Muscle of back (tissue), 3 donors: ENCODE measurements at regions not wholly inside any gene's neighbourhood (a gene's known extent, or its start where the extent isn't known, plus 50 kb on each side); places are given as distances from the start of the nearest gene placed in this dataset.

Experiments used
- DNase-seq, 3 donors: peaks; one replicate each; pipeline versions ENCODE4 v3.0.0 to v3.0.0-alpha.2; 2013

- DNase-seq: peak; percentile 69 to 92 (median 82)
Observed at GRCh38 chr2:219769090-219769910, 141.9 kb downstream of the SLC4A3 start.

- DNase-seq: no peak
Observed at GRCh38 chr2:219772103-219772635, 144.7 kb downstream of the SLC4A3 start.

- DNase-seq: no peak
Observed at GRCh38 chr2:219772697-219773096, 145.3 kb downstream of the SLC4A3 start.

GRCh38 chr2:219775506-219775905, 148.1 kb downstream of the SLC4A3 start:
- DNase-seq: no peak

- DNase-seq: no peak
Observed at GRCh38 chr2:219777388-219777787, 150.0 kb downstream of the SLC4A3 start.

- DNase-seq: no peak
Observed at GRCh38 chr2:219778189-219778588, 150.8 kb downstream of the SLC4A3 start.

GRCh38 chr2:219782737-219783348, 155.4 kb downstream of the SLC4A3 start:
- peak; percentile 75 to 92 (median 81) for DNase-seq

- DNase-seq: peak in 2 of 3 donors; percentile 68 to 73
Observed at GRCh38 chr2:219783359-219783975, 156.0 kb downstream of the SLC4A3 start.

- no peak for DNase-seq
Observed at GRCh38 chr2:219784178-219784577, 156.7 kb downstream of the SLC4A3 start.

GRCh38 chr2:219789476-219789875, 162.0 kb downstream of the SLC4A3 start:
- peak in 1 of 3 donors; percentile 14 for DNase-seq

- DNase-seq: no peak
Observed at GRCh38 chr2:219792446-219792845, 165.0 kb downstream of the SLC4A3 start.

- no peak for DNase-seq
Observed at GRCh38 chr2:219798430-219798829, 171.0 kb downstream of the SLC4A3 start.

- DNase-seq: no peak
Observed at GRCh38 chr2:219803294-219803693, 175.9 kb downstream of the SLC4A3 start.

GRCh38 chr2:219810895-219811294, 183.5 kb downstream of the SLC4A3 start:
- no peak for DNase-seq

- no peak for DNase-seq
Observed at GRCh38 chr2:219812672-219813071, 185.2 kb downstream of the SLC4A3 start.

- DNase-seq: no peak
Observed at GRCh38 chr2:219820767-219821166, 193.3 kb downstream of the SLC4A3 start.

- peak; percentile 34 to 68 (median 47) for DNase-seq
Observed at GRCh38 chr2:219823574-219823973, 196.1 kb downstream of the SLC4A3 start.

GRCh38 chr2:219824996-219825395, 197.6 kb downstream of the SLC4A3 start:
- no peak for DNase-seq

- no peak for DNase-seq
Observed at GRCh38 chr2:219828127-219828526, 200.7 kb downstream of the SLC4A3 start.

GRCh38 chr2:219829667-219830352, 202.4 kb downstream of the SLC4A3 start:
- peak; percentile 59 to 82 (median 73) for DNase-seq

GRCh38 chr2:219830353-219830738, 202.9 kb downstream of the SLC4A3 start:
- no peak for DNase-seq

GRCh38 chr2:219831957-219832356, 204.5 kb downstream of the SLC4A3 start:
- DNase-seq: no peak
